AG10803 (cell line): ENCODE measurements at regions not wholly inside any gene's neighbourhood (a gene's known extent, or its start where the extent isn't known, plus 50 kb on each side); places are given as distances from the start of the nearest gene placed in this dataset.

ENCODE experiments used
- DNase-seq: peaks from one replicate; pipeline ENCODE4 v3.0.0; 2010; ENCODE audit warnings: low read depth
- H3K4me3 ChIP-seq: 2 replicates; pipeline ENCODE4 v1.5.1; 2011; ENCODE audit warnings: mild to moderate bottlenecking, low read length, control low read depth
- TF ChIP-seq, protein P1 (sequence below): conservative IDR thresholded peaks from 2 replicates; pipeline ENCODE4 v1.5.1; 2011; ENCODE audit warnings: mild to moderate bottlenecking, low read length, control low read depth, inconsistent platforms

DNA sequence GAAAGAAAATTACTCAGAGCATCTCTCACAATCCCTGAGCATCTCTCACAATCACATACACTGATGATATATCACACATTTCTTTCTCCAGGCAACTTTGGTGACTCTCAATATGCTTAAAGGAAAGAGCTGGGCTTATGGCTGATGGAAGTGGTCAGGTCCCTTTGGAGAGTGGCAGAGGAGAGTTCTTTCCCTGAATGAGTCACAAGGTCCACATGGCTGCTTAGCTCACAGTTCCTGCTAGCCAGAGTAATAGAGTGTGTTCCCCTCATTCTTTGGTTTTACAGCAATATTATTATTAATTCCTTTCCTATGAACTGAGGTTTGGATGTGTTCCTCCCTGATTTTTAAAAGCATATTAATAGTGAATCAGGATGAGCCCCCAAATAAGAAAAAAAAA is 287.4 kb downstream of the C7orf25 start:
- no peak overlapping the region for H3K4me3 ChIP-seq
- TF ChIP-seq, protein P1, sequence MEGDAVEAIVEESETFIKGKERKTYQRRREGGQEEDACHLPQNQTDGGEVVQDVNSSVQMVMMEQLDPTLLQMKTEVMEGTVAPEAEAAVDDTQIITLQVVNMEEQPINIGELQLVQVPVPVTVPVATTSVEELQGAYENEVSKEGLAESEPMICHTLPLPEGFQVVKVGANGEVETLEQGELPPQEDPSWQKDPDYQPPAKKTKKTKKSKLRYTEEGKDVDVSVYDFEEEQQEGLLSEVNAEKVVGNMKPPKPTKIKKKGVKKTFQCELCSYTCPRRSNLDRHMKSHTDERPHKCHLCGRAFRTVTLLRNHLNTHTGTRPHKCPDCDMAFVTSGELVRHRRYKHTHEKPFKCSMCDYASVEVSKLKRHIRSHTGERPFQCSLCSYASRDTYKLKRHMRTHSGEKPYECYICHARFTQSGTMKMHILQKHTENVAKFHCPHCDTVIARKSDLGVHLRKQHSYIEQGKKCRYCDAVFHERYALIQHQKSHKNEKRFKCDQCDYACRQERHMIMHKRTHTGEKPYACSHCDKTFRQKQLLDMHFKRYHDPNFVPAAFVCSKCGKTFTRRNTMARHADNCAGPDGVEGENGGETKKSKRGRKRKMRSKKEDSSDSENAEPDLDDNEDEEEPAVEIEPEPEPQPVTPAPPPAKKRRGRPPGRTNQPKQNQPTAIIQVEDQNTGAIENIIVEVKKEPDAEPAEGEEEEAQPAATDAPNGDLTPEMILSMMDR: no peak
- DNase-seq: peak; percentile 35

DNA sequence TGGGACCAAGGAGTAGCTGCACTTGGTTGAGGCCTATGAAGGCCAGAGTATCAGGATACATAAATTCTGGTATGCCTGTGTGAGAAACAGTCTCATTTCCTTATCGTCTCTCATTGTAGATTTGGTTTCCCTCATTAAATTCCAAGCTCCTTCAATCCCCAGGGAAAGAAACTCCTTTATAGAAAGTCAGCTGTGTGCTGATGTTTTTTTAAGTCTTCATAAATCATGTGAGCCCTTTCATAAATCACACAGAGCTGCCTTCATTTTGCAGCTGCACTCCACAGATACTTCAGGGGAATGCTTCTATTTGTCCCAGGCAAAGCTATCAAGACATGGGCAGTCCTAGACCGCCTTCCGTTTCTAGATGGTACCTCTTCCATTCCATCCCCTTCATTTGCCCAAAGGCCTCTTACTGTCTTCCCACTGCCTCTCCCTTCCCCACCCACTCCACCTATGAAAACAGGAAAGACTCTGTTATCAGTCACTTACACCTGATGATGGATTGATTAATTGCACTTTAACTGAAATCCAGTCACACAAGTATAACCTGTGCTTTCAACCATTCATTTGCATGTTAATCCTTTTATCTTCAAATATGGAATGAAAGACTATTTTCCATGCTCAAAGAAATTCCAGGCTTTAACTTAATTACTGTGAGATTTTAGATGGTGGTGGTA is 290.2 kb downstream of the C7orf25 start:
- no peak for DNase-seq
- no peak overlapping the region for H3K4me3 ChIP-seq
- TF ChIP-seq, protein P1: no peak

DNA sequence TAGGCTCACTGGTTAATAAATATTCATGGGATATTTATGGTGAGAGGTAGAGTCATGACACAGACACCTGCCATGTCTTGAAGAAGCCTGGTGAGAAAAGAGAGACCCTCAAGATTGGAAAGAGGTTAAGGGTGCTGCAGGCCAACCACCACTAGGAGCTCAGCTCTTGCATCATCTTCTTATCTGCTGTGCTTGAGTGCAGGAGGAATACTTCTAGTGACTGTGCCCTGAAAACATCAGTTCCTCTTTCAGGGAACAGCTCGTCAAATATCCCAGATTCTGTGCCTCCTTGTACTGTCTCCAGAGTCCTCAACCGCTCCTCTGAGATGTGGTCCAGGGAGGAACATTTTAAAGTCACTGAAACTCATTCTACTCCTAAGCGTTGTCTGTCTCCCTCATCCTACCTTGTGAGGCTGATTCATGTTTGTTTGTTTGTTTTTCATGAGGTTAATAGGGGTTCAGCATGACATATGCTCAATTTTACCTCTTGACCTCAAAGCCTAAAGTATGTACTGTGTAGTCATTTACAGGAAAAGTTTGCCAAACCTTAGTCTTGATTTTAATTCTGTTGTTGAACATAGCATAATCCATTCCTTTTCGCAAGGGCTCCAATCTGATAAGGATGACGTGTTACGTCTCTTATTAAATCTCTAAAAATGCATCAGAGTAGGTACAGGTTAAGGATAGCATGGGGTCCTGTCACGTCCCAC is 293.1 kb downstream of the C7orf25 start:
- H3K4me3 ChIP-seq: no peak overlapping the region
- no peak for DNase-seq
- TF ChIP-seq, protein P1: no peak

DNA sequence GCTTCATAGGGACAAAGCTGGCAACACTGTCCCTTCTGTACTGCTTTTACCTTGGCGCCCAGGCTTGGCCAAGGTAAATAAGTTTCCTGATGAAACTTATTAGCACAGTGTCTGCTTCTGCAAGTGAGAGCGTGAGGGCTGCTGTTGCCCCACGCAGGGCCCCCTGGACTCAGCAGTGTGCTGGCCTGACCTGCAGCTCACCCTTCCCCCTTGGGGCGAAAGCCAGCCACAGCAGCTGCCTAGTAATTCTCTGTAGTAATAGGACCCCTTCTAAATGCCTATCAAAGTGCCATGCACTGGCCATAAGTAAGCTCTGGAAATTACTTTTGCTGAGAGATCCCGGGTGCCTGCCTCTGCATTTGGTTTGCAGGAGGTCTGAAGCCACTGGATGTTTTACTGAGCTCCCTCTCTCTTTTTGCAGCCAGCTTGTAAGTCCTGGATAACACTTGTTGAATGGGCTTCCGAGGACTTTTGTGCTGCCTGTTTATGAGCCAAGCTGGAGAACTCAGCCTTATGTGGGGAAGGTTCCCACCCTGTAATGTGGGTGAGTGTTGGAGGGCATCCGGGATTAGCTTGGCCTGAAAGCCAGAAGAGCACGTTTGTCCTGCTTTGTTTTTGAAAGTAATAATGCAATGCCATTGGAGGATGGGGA is 293.9 kb downstream of the C7orf25 start:
- TF ChIP-seq, protein P1: no peak
- no peak for DNase-seq
- H3K4me3 ChIP-seq: no peak overlapping the region

DNA sequence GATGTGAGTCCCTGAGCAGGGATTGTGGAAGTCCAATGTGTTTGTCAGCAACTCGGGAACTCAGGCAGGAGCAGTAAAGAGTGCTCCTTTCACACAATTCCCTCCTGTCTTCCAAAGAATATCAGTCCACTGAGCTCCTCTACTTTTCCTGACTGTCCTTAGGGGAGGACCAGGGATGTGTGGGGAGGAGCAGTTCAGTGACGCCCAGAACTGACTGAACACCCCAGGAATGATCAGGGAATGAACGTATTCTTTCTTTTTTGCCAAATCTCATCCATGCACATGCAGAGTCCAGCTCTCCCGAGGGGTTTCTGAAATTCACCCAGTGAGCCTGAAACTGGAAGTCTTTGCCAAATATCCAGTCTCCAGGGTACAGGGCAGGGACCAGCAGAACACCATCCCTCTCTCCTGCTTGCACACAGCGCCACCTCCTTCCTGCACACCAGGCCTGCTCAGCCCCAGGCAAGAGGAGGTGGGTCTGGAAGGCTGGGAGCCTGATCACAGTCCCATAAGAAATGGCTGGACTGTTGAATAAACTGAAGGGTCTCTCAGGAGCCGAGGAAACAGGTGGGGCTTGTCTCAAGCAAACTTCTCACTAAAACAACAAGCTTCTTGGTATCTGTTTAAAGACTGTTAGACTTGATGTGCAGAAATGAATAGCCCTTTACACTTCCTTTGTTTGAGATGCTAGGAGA is 294.7 kb downstream of the C7orf25 start:
- DNase-seq: no peak
- TF ChIP-seq, protein P1: no peak
- H3K4me3 ChIP-seq: no peak overlapping the region

DNA sequence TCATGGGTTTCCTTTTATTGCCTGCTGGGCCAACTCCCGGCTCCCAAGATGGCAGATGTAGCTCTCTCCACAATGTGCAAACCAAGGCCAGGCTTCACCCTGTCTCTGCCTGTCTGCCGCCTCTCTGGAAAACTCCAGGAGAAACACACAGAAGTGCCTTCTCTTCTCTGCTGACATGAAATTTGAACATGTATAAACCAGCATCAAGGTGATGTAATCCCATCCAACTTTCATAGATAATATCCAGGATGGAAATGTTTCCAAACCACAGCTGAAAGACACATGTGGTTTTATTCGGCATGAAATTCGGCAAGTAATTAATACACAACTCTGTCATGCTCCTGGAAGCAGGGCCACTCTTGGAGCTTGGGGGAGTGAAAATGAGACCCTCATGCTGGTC is 297.2 kb downstream of the C7orf25 start:
- DNase-seq: peak; percentile 14
- no peak overlapping the region for H3K4me3 ChIP-seq
- TF ChIP-seq, protein P1: no peak
